ENCODE measurements at regions not wholly inside any gene's neighbourhood (a gene's known extent, or its start where the extent isn't known, plus 50 kb on each side); places are given as distances from the start of the nearest gene placed in this dataset.
"Not testable (repeated sequence)": the region's sequence is repeated elsewhere in the genome, so short reads cannot be mapped to it uniquely, and the experiment has no call there.

DNA sequence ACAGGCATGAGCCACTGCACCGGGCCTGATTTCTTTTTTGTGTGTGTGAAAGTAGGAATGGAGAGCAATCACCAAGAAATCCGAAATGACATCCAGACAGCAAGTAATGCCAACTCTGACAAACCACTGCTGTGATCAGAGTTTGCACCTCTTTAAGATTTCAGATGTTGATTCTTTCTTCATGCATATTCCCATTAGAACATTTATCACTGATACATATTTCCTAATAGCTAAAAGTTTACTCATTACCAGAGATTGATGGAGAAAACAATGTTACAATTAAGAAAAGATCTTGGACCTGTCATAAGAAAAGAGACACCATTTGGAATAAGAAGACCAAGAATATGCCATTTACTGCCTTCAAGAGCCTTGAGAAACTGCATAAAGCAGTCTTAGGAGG lies 217.0 kb upstream of the MGAT4C start:
- FAIRE-seq (no peak), DNase-seq (ENCODE audit: insufficient read length, low spot score) (no peak)
- no peak for TF ChIP-seq POLR2A (IDR thresholded peaks at IDR 0.05; ENCODE audit: low read depth, low read length)

GRCh38 chr12:86456776-86457175 lies 200.6 kb upstream of the MGAT4C start:
- no peak for FAIRE-seq
- TF ChIP-seq POLR2A (IDR thresholded peaks at IDR 0.05; ENCODE audit: low read depth, low read length) = no peak
- no peak for DNase-seq (ENCODE audit: insufficient read length, low spot score)

- TF ChIP-seq POLR2A (IDR thresholded peaks at IDR 0.05; ENCODE audit: low read depth, low read length) = no peak
- FAIRE-seq (no peak), DNase-seq (ENCODE audit: insufficient read length, low spot score) (no peak)
Observed at GRCh38 chr12:86456241-86456640, 200.1 kb upstream of the MGAT4C start.

DNA sequence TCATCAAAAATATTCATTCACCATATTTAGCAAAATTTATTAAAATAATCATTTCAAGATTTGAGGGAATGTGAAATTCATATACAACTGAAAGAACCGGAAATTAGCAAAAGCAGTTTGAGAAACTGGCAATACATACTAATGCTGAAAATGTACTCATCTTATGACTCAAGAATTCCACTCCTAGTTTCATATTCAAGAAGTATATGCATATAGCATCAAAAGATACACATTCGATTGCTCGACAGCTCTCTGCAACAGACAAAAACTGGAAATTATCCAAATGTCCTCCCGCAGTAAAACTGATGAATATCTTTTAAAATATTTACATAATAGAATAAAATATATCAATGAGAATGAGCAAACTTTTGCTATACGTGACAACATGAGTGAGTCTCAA lies 189.2 kb upstream of the MGAT4C start:
- DNase-seq (ENCODE audit: insufficient read length, low spot score) (no peak), FAIRE-seq (no peak)
- no peak for TF ChIP-seq POLR2A (IDR thresholded peaks at IDR 0.05; ENCODE audit: low read depth, low read length)

DNA sequence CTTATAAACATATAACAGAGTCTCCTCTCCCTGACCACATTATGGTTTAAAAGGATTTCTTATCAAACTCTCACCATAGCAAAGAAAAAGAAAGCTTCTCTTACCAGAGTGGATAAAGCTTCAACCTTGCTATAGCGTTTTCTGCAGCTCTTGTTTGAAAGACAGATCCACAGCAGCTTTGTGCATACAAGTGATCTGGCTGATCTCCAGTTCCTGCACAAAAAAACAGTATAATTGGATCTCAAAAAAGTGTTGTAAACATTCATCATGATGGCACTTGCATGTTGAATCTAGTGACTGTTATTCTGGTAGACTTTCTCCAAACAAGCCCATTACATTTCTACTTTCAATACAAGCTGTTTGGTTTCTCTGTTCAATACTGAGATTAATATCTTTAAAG lies 178.9 kb upstream of the MGAT4C start:
- DNase-seq (ENCODE audit: insufficient read length, low spot score) (no peak), FAIRE-seq (no peak)
- no peak for TF ChIP-seq POLR2A (IDR thresholded peaks at IDR 0.05; ENCODE audit: low read depth, low read length)

GRCh38 chr12:86429824-86430223 lies 173.6 kb upstream of the MGAT4C start:
- TF ChIP-seq POLR2A (IDR thresholded peaks at IDR 0.05; ENCODE audit: low read depth, low read length) = no peak
- DNase-seq (ENCODE audit: insufficient read length, low spot score) (no peak), FAIRE-seq (no peak)

GRCh38 chr12:86421333-86421732 lies 165.1 kb upstream of the MGAT4C start:
- no peak for TF ChIP-seq POLR2A (IDR thresholded peaks at IDR 0.05; ENCODE audit: low read depth, low read length)
- no peak for DNase-seq (ENCODE audit: insufficient read length, low spot score)
- no peak for FAIRE-seq

DNA sequence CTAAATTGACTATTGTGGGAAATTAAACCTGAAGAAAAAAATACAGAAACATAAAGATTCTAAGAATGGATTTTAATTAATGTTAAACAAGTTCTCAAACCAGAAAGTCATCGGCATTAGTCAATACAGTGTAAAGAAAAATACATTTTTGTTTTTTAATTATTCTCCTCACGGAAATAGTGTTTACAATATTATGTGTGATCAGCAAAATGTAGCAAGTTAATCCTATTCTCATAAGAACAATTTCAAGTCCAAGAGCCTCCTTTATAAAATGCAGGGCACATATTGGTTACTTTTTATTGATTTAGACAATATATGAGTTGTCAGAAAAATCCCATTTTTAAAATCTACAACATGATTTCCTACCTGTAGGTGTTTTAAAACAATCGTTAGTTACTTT lies 158.0 kb upstream of the MGAT4C start:
- no peak for FAIRE-seq
- no peak for TF ChIP-seq POLR2A (IDR thresholded peaks at IDR 0.05; ENCODE audit: low read depth, low read length)
- no peak for DNase-seq (ENCODE audit: insufficient read length, low spot score)

- FAIRE-seq (no peak), DNase-seq (ENCODE audit: insufficient read length, low spot score) (no peak)
- no peak for TF ChIP-seq POLR2A (IDR thresholded peaks at IDR 0.05; ENCODE audit: low read depth, low read length)
Observed at GRCh38 chr12:86411710-86412109, 155.5 kb upstream of the MGAT4C start.

DNA sequence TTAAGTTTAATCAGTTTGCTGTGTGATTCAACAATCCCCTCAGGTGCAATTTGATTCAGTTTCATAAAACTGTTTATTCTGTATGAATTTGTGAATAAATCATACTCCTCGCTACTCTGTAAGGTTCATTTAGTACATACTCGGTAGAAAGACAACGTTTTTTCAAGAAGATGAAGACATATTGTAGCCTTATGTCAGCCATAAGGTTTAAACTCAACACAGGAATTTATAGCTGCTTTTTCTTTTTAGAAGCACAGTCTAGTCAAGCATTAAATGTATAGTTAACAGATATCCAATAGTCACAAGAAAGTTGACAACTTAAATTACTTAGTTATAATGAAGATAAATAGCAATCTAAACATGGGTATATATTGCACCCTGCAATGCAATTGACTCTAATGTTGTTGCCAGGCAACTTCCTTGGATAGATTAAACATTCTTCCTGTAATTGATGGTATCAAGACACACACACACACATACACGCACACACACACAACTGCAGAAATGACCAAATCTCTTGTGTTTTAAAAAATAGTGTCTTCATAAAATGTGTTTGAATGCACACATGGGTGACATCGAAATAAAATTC lies 151.5 kb upstream of the MGAT4C start:
- no peak for DNase-seq (ENCODE audit: insufficient read length, low spot score)
- no peak for TF ChIP-seq POLR2A (IDR thresholded peaks at IDR 0.05; ENCODE audit: low read depth, low read length)
- FAIRE-seq = no peak

DNA sequence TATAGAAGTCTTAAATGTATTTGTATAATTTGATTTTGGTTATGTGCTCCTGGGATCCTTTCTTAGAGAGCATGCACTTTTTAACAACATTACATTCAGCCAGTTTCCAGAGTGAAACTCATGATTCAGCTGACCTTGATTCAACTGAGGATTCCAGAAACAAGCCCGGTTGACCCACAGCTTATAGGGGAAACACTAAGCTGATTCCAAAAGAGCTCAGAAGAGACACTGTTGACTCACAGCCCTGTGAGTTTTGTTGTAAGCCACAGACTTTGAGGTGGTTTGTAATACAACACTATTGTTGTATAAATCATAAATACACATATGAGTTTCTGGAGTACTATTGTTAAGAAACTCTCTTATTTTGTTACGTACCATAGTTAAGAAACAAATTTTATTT lies 133.8 kb upstream of the MGAT4C start:
- no peak for TF ChIP-seq POLR2A (IDR thresholded peaks at IDR 0.05; ENCODE audit: low read depth, low read length)
- FAIRE-seq (no peak), DNase-seq (ENCODE audit: insufficient read length, low spot score) (peak; percentile 2)

DNA sequence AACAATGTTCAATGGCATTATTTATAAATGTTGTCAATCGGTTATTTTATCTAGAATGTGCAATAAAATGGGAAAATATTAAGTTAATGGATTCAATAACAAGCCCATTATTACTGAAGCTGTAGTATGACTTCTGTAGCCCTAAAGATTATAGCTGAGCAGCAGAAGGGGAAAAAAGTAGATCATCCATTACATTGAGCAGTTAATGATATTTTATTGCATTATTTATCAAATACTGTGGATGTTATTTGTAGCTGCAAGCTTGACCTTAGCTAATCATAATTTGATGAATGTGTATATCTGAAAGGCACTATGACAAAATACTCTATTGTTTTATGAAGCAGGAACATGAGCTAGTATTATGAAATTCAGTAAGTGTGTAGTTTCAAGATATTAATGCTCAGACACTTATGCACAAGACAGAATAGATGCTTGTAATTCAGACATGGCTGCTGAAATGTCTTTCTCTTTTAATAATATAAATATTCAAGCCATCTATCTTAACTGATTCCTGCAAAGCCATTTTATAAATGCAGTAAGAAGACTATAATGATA lies 131.5 kb upstream of the MGAT4C start:
- TF ChIP-seq POLR2A (IDR thresholded peaks at IDR 0.05; ENCODE audit: low read depth, low read length) = no peak
- no peak for FAIRE-seq
- no peak for DNase-seq (ENCODE audit: insufficient read length, low spot score)

GRCh38 chr12:86383759-86384158 lies 127.6 kb upstream of the MGAT4C start:
- not testable (repeated sequence) for FAIRE-seq

DNA sequence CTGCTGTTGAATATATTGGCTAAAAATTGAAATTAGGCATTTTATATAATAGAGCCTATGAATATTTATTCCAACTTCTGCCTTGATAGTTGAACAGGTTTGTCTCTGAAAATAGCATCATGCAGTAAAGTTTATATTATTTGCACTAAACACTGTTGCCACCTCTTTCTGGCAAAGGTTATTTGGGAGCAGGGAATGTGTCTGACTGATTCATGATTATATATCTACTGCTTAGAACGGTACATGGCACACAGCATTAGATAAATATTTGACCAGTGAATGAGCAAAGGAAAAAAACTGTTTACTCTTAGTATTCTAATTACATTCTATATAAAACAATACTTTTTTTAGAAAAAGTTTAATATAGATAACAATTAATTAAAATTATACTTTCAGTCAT lies 123.1 kb upstream of the MGAT4C start:
- no peak for FAIRE-seq
- DNase-seq (ENCODE audit: insufficient read length, low spot score) = no peak
- TF ChIP-seq POLR2A (IDR thresholded peaks at IDR 0.05; ENCODE audit: low read depth, low read length) = no peak

More at GRCh38 chr12:86383759-86384158, 127.6 kb upstream of the MGAT4C start:
- not testable (repeated sequence) for DNase-seq (ENCODE audit: insufficient read length, low spot score)

DNA sequence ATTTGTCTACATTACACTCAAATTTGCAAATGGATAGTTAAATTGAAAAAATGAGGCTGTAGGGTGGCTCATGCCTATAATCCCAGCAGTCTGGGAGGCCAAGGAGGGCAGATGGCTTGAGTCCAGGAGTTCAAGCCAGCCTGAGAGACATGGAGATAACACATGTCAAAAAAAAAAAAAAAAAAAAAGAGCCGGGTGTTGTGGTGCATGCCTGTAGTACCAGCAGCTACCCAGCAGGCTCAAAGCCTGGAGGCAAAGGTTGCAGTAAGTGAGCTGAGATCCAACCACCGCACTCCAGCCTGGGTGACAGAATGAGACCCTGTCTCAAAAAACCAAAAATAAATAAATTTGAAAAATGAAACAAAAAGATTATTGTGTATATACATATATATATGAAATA lies 119.9 kb upstream of the MGAT4C start:
- TF ChIP-seq POLR2A (IDR thresholded peaks at IDR 0.05; ENCODE audit: low read depth, low read length) = no peak
- DNase-seq (ENCODE audit: insufficient read length, low spot score) (no peak), FAIRE-seq (no peak)

GRCh38 chr12:86373813-86374212 lies 117.6 kb upstream of the MGAT4C start:
- no peak for FAIRE-seq
- TF ChIP-seq POLR2A (IDR thresholded peaks at IDR 0.05; ENCODE audit: low read depth, low read length) = no peak

More at GRCh38 chr12:86373813-86374212, 117.6 kb upstream of the MGAT4C start:
- no peak for DNase-seq (ENCODE audit: insufficient read length, low spot score)

Data from H54 (cell line).